H9 (cell line): ENCODE measurements at regions not wholly inside any gene's neighbourhood (a gene's known extent, or its start where the extent isn't known, plus 50 kb on each side); places are given as distances from the start of the nearest gene placed in this dataset.

Experiments used
- DNase-seq: peaks from one replicate; pipeline ENCODE4 v3.0.0-alpha.2; 2017
- H2AFZ ChIP-seq: one replicate; pipeline ENCODE4 v1.6.1; 2013; ENCODE audit warnings: mild to moderate bottlenecking, low read length, control low read depth, moderate library complexity
- H2AK5ac ChIP-seq: 2 replicates; pipeline ENCODE4 v1.6.1; 2013; ENCODE audit warnings: low read length, control low read depth, mixed read lengths; ENCODE audit not compliant: insufficient read length
- H2BK120ac ChIP-seq: one replicate; pipeline ENCODE4 v1.6.1; 2013; ENCODE audit warnings: low read depth, mild to moderate bottlenecking, low read length, control low read depth, inconsistent platforms; ENCODE audit not compliant: poor library complexity, severe bottlenecking
- H2BK12ac ChIP-seq: 2 replicates; pipeline ENCODE4 v1.6.1; 2013; ENCODE audit warnings: low read length, control low read depth, mixed read lengths, low read depth; ENCODE audit not compliant: insufficient read length
- H2BK15ac ChIP-seq: 2 replicates; pipeline ENCODE4 v1.6.1; 2013; ENCODE audit warnings: low read depth, low read length, control low read depth
- H2BK20ac ChIP-seq: one replicate; pipeline ENCODE4 v1.6.1; 2013; ENCODE audit warnings: low read depth, mild to moderate bottlenecking, low read length, control low read depth, inconsistent platforms; ENCODE audit not compliant: poor library complexity, severe bottlenecking
- H2BK5ac ChIP-seq: 2 replicates; pipeline ENCODE4 v1.6.1; 2013; ENCODE audit warnings: low read length, control low read depth, mixed read lengths; ENCODE audit not compliant: insufficient read length
- H3K14ac ChIP-seq: 2 replicates; pipeline ENCODE4 v1.6.1; 2013; ENCODE audit warnings: low read length, control low read depth; ENCODE audit not compliant: insufficient read depth
- H3K18ac ChIP-seq: 2 replicates; pipeline ENCODE4 v1.6.1; 2013; ENCODE audit warnings: low read depth, mild to moderate bottlenecking, mixed read lengths, low read length, control low read depth; ENCODE audit not compliant: insufficient read length
- H3K23ac ChIP-seq: 2 replicates; pipeline ENCODE4 v1.6.1; 2013; ENCODE audit warnings: low read length, control low read depth, mixed read lengths, low read depth; ENCODE audit not compliant: insufficient read length
- H3K23me2 ChIP-seq: 2 replicates; pipeline ENCODE4 v1.6.1; 2013; ENCODE audit warnings: low read depth, mild to moderate bottlenecking, mixed read lengths, low read length, control low read depth; ENCODE audit not compliant: insufficient read length, poor library complexity, severe bottlenecking
- H3K27ac ChIP-seq: 2 replicates; pipeline ENCODE4 v1.5.1; 2013; ENCODE audit warnings: low read length, control low read depth, mixed read lengths, low read depth; ENCODE audit not compliant: insufficient read length
- H3K27me3 ChIP-seq: 2 replicates; pipeline ENCODE4 v1.6.1; 2013; ENCODE audit warnings: low read length, control low read depth, inconsistent platforms; ENCODE audit not compliant: insufficient read depth
- H3K4ac ChIP-seq: 2 replicates; pipeline ENCODE4 v1.6.1; 2013; ENCODE audit warnings: low read depth, mild to moderate bottlenecking, control low read depth, inconsistent platforms, low read length, moderate library complexity
- H3K4me1 ChIP-seq: 2 replicates; pipeline ENCODE4 v1.6.1; 2013; ENCODE audit warnings: low read length, control low read depth, inconsistent platforms; ENCODE audit not compliant: insufficient read depth
- H3K4me2 ChIP-seq: 2 replicates; pipeline ENCODE4 v1.6.1; 2013; ENCODE audit warnings: low read length, control low read depth, mixed read lengths; ENCODE audit not compliant: insufficient read length, insufficient read depth
- H3K56ac ChIP-seq: 2 replicates; pipeline ENCODE4 v1.6.1; 2013; ENCODE audit warnings: low read depth, mild to moderate bottlenecking, mixed read lengths, low read length, control low read depth; ENCODE audit not compliant: insufficient read length
- H3K79me1 ChIP-seq: 2 replicates; pipeline ENCODE4 v1.6.1; 2013; ENCODE audit warnings: low read depth, mild to moderate bottlenecking, moderate library complexity, low read length, control low read depth, inconsistent platforms; ENCODE audit not compliant: insufficient read depth, poor library complexity, severe bottlenecking
- H3K79me2 ChIP-seq: 2 replicates; pipeline ENCODE4 v1.6.1; 2013; ENCODE audit warnings: low read length, control low read depth, inconsistent platforms; ENCODE audit not compliant: insufficient read depth
- H3K9ac ChIP-seq: 2 replicates; pipeline ENCODE4 v1.6.1; 2013; ENCODE audit warnings: low read length, control low read depth, mixed read lengths; ENCODE audit not compliant: insufficient read length; ENCODE audit errors: extremely low read depth
- H3K9me3 ChIP-seq: one replicate; pipeline ENCODE4 v1.6.1; 2013; ENCODE audit warnings: low read depth, low read length, inconsistent platforms; ENCODE audit not compliant: control insufficient read depth
- H3T11ph ChIP-seq: one replicate; pipeline ENCODE4 v1.6.1; 2013; ENCODE audit warnings: mild to moderate bottlenecking, low read length, control low read depth, inconsistent platforms
- H4K20me1 ChIP-seq: one replicate; pipeline ENCODE4 v1.6.1; 2013; ENCODE audit not compliant: control insufficient read depth, insufficient read length, insufficient read depth
- H4K5ac ChIP-seq: 2 replicates; pipeline ENCODE4 v1.6.1; 2013; ENCODE audit warnings: low read depth, mild to moderate bottlenecking, mixed read lengths, low read length, control low read depth; ENCODE audit not compliant: insufficient read length
- H4K8ac ChIP-seq: replicated peaks from 2 replicates; pipeline ENCODE4 v1.6.1; 2013; ENCODE audit warnings: low read length, control low read depth, mixed read lengths, low read depth; ENCODE audit not compliant: insufficient read length
- H4K91ac ChIP-seq: 2 replicates; pipeline ENCODE4 v1.6.1; 2013; ENCODE audit warnings: low read depth, mild to moderate bottlenecking, moderate library complexity, mixed read lengths, low read length, control low read depth; ENCODE audit not compliant: insufficient read length
- H3K27ac Mint-ChIP-seq, 3 experiments: 2 replicates in 2 of 3; 3 replicates in 1 of 3; pipeline ENCODE4 v1.8.0; 2020 to 2021; ENCODE audit warnings: mixed read lengths in 3 of 3, mild to moderate bottlenecking in 1 of 3, moderate library complexity in 1 of 3
- H3K27me3 Mint-ChIP-seq: 2 replicates; pipeline ENCODE4 v1.8.0; 2021; ENCODE audit warnings: low read depth, mild to moderate bottlenecking, moderate library complexity, mixed read lengths
- H3K36me3 Mint-ChIP-seq, 3 experiments: 2 replicates in 2 of 3; 3 replicates in 1 of 3; pipeline ENCODE4 v1.8.0; 2020 to 2021; ENCODE audit warnings: low read depth in 3 of 3, mixed read lengths in 3 of 3; ENCODE audit not compliant: insufficient read depth in 1 of 3
- H3K4me1 Mint-ChIP-seq, 2 experiments: 2 replicates each; pipeline ENCODE4 v1.8.0; 2020; ENCODE audit warnings: mixed read lengths in 2 of 2
- H3K4me3 Mint-ChIP-seq, 2 experiments: 2 replicates in 1 of 2; 3 replicates in 1 of 2; pipeline ENCODE4 v1.8.0; 2020 to 2021; ENCODE audit warnings: mild to moderate bottlenecking in 2 of 2, mixed read lengths in 2 of 2, moderate library complexity in 1 of 2
- H3K9me3 Mint-ChIP-seq, 2 experiments: 2 replicates in 1 of 2; 3 replicates in 1 of 2; pipeline ENCODE4 v1.8.0; 2020; ENCODE audit warnings: mild to moderate bottlenecking in 2 of 2, mixed read lengths in 2 of 2, moderate library complexity in 1 of 2
- CTCF ChIP-seq: fragments of 200-600 bp; sonication (generic); conservative IDR thresholded peaks from 3 replicates; pipeline ENCODE4 v1.8.0; 2021; ENCODE audit warnings: antibody characterized with exemption, mild to moderate bottlenecking

GRCh38 chr16:76862901-76863300 is 328.1 kb upstream of the MON1B start:
- Histone ChIP-seq H3T11ph (no peak overlapping the region), H3K56ac (no peak overlapping the region), H2AK5ac (no peak overlapping the region), H3K79me2 (no peaks in the 10 kb centered on the region), H4K5ac (no peak overlapping the region), H3K9me3 (no peaks in the 10 kb centered on the region), H2AFZ (no peak overlapping the region), H3K14ac (no peak overlapping the region), H4K91ac (no peak overlapping the region), H3K27me3 (no peaks in the 10 kb centered on the region), H3K18ac (no peak overlapping the region), H3K4me1 (no peaks in the 10 kb centered on the region), H3K23ac (no peak overlapping the region), H2BK5ac (no peak overlapping the region), H2BK120ac (no peak overlapping the region), H2BK15ac (no peak overlapping the region), H3K4ac (no peak overlapping the region), H4K8ac (no peak overlapping the region), H3K9ac (no peak overlapping the region), H3K79me1 (no peaks in the 10 kb centered on the region), H2BK12ac (no peak overlapping the region), H3K4me2 (no peak overlapping the region), H3K23me2 (no peaks in the 10 kb centered on the region), H2BK20ac (no peak overlapping the region), H4K20me1 (no peaks in the 10 kb centered on the region), H3K27ac (no peak overlapping the region)
- TF ChIP-seq CTCF = no peak
- no peak for DNase-seq
- no peaks in the 10 kb centered on the region for H3K36me3 Mint-ChIP-seq
- H3K27me3 Mint-ChIP-seq = no peaks in the 10 kb centered on the region; the same call in none of the 2 replicates
- no peaks in the 10 kb centered on the region for H3K4me1 Mint-ChIP-seq
- no peaks in the 10 kb centered on the region for H3K9me3 Mint-ChIP-seq
- H3K4me3 Mint-ChIP-seq = no peak overlapping the region
- no peak overlapping the region for H3K27ac Mint-ChIP-seq
